Activated CD4-positive, alpha-beta T cell treated with anti-CD3 and anti-CD28 coated beads, Interleukin-2, amount 50 U/mL, for 24 hours (primary cell): ENCODE measurements at regions not wholly inside any gene's neighbourhood (a gene's known extent, or its start where the extent isn't known, plus 50 kb on each side); places are given as distances from the start of the nearest gene placed in this dataset.

Source experiments
- DNase-seq, 2 donors: peaks; one replicate each; pipeline ENCODE4 v3.0.0-alpha.2; 2020; ENCODE audit warnings: low read depth in 1 of 2, low spot score in 1 of 2

- DNase-seq = no peak
Observed at GRCh38 chr3:137410028-137410427, 354.1 kb upstream of the SOX14 start.

GRCh38 chr3:137420198-137420995 lies 343.7 kb upstream of the SOX14 start:
- DNase-seq = no peak

- DNase-seq = no peak
Observed at GRCh38 chr3:137438561-137438960, 325.6 kb upstream of the SOX14 start.

GRCh38 chr3:137460944-137461343 lies 303.2 kb upstream of the SOX14 start:
- no peak for DNase-seq

- no peak for DNase-seq
Observed at GRCh38 chr3:137463131-137463530, 301.0 kb upstream of the SOX14 start.

- no peak for DNase-seq
Observed at GRCh38 chr3:137464341-137464740, 299.8 kb upstream of the SOX14 start.

GRCh38 chr3:137468446-137468845 lies 295.7 kb upstream of the SOX14 start:
- no peak for DNase-seq

- no peak for DNase-seq
Observed at GRCh38 chr3:137469263-137469662, 294.9 kb upstream of the SOX14 start.

GRCh38 chr3:137471130-137471529 lies 293.0 kb upstream of the SOX14 start:
- DNase-seq = no peak

GRCh38 chr3:137471558-137472204 lies 292.4 kb upstream of the SOX14 start:
- no peak for DNase-seq

GRCh38 chr3:137477614-137478013 lies 286.5 kb upstream of the SOX14 start:
- DNase-seq = no peak

- DNase-seq = no peak
Observed at GRCh38 chr3:137509354-137510045, 254.6 kb upstream of the SOX14 start.

GRCh38 chr3:137511655-137512054 lies 252.5 kb upstream of the SOX14 start:
- DNase-seq = no peak

GRCh38 chr3:137514853-137515252 lies 249.3 kb upstream of the SOX14 start:
- no peak for DNase-seq

GRCh38 chr3:137519602-137520001 lies 244.5 kb upstream of the SOX14 start:
- no peak for DNase-seq

GRCh38 chr3:137524751-137525150 lies 239.4 kb upstream of the SOX14 start:
- DNase-seq = no peak

GRCh38 chr3:137525471-137525870 lies 238.6 kb upstream of the SOX14 start:
- no peak for DNase-seq

- DNase-seq = no peak
Observed at GRCh38 chr3:137542049-137542448, 222.1 kb upstream of the SOX14 start.

- DNase-seq = no peak
Observed at GRCh38 chr3:137554242-137554641, 209.9 kb upstream of the SOX14 start.

GRCh38 chr3:137568880-137569279 lies 195.2 kb upstream of the SOX14 start:
- no peak for DNase-seq

GRCh38 chr3:137572931-137573330 lies 191.2 kb upstream of the SOX14 start:
- no peak for DNase-seq

- DNase-seq = no peak
Observed at GRCh38 chr3:137582484-137582883, 181.6 kb upstream of the SOX14 start.
